ENCODE measurements at regions not wholly inside any gene's neighbourhood (a gene's known extent, or its start where the extent isn't known, plus 50 kb on each side); places are given as distances from the start of the nearest gene placed in this dataset.

DNA sequence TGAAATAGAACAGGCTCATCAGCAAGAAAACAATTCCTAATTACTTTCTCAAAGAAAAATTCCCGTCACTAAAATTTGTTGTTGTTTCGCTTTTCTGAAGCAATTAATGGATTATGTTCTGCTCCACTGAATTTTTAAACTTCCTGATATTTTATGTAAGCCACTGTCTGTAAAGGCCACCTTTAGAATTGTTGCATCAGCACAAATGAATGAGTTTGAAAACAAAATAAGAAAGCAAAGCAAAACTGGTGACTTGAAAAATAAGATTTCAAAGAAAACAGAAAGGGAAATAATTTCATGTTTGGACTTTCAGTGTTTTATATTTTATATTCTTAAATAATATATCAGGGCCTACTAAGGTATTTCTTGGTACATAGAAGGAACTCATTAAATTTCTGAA lies 636.3 kb upstream of the TYRP1 start:
- no peak for ATAC-seq (replicated peaks in 6 of 8)
- WGBS, 10 experiments: 21 to 100% (median 92%) methylated on average over 2 of the region's 2 CpGs; no CpG with 5 or more reads in 1 of the 10 experiments
- in situ Hi-C loops (cut with MboI; ENCODE audit: low pct_unique_long_range_greater_than_20kb in 2 of 9, low sequenced_read_pairs in 9 of 9, unreplicated experiment in 9 of 9): no loop called here
- no peaks in the 10 kb centered on the region for H3K4me1 ChIP-seq (replicated peaks in 1 of 2)
- no peak overlapping the region for H3K4me3 ChIP-seq
- no peak overlapping the region for H3K27ac ChIP-seq

DNA sequence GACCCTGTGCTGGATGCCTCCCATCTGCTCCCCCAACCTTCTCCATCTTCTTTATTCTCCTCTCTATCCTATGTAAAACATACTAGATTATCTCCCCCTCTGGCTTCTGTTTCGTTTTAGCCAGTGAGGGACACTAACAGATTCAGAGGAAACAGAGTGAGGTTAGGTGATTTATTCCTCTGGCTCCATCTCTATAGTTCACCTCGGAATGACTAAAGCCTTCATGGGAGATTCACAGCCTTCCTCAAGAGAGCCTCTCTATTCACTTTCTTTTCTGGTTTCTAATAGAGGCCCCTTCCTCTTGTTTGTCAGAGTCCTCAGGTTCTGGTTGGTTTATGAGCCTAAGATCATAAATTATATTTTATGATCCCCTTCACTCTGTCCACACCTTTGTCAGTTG lies 633.1 kb upstream of the TYRP1 start:
- in situ Hi-C loops (cut with MboI; ENCODE audit: low pct_unique_long_range_greater_than_20kb in 2 of 9, low sequenced_read_pairs in 9 of 9, unreplicated experiment in 9 of 9): no loop called here
- ATAC-seq (replicated peaks in 6 of 8): peak in 5 of 8 experiments; percentile 41 to 79 (median 50)
- H3K4me1 ChIP-seq (replicated peaks in 1 of 2): no peaks in the 10 kb centered on the region
- H3K27ac ChIP-seq: no peak overlapping the region
- 0 to 100% (median 41%) methylated on average over 1 to 2 of the region's 2 CpGs; no CpG with 5 or more reads in 2 of the 10 experiments for WGBS, 10 experiments
- no peak overlapping the region for H3K4me3 ChIP-seq

DNA sequence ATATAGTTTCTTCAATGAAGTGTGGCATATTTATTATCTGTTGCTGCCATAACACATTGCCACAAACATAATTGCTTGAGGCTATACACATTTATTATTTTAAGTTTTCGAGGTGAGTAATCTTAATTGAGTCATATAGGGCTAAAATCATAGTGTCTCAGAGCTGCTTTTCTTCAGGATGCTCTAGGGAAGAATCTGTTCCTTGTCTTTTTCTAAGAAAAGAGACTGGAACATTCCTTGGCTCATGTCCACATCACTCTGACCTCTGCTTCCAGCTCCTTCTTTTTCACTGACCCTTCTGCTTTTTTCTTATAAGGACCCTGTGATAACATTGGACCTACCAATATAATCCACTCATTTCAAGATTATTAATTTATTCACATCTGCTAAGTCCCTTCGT lies 632.4 kb upstream of the TYRP1 start:
- WGBS, 10 experiments: 0 to 100% (median 86%) methylated on average over 1 to 2 of the region's 2 CpGs; no CpG with 5 or more reads in 1 of the 10 experiments
- no peak for ATAC-seq (replicated peaks in 6 of 8)
- H3K4me1 ChIP-seq (replicated peaks in 1 of 2): peaks cover 0 to 1% of the 10 kb centered on the region in 2 donors
- in situ Hi-C loops (cut with MboI; ENCODE audit: low pct_unique_long_range_greater_than_20kb in 2 of 9, low sequenced_read_pairs in 9 of 9, unreplicated experiment in 9 of 9): no loop called here
- H3K27ac ChIP-seq: no peak overlapping the region
- H3K4me3 ChIP-seq: no peak overlapping the region

DNA sequence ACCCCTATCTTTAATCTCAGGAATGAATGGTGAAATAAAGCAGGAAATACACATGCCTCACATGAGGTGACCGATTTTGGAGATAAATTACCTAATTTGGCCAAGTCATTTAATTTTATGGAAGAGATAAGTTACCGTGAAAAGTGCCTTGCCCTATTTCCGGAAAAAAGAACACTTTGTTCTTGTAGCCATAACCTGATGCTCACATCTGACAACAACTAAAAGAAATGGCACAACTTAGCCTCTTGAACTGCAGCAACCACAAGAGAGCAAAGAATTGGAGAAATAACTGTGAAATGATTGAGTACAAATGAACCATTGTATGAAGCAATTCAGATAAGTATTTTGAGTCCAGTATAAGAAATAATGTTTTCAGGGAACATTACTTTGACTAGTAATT lies 628.1 kb upstream of the TYRP1 start:
- no peak for ATAC-seq (replicated peaks in 6 of 8)
- in situ Hi-C loops (cut with MboI; ENCODE audit: low pct_unique_long_range_greater_than_20kb in 2 of 9, low sequenced_read_pairs in 9 of 9, unreplicated experiment in 9 of 9): no loop called here
- Histone ChIP-seq H3K4me3 (no peak overlapping the region), H3K27ac (no peak overlapping the region), H3K4me1 (replicated peaks in 1 of 2) (peaks cover 9 to 14% of the 10 kb centered on the region in 2 donors)
- WGBS, 10 experiments: 0 to 93% (median 73%) methylated on average over 1 to 3 of the region's 3 CpGs; no CpG with 5 or more reads in 1 of the 10 experiments

DNA sequence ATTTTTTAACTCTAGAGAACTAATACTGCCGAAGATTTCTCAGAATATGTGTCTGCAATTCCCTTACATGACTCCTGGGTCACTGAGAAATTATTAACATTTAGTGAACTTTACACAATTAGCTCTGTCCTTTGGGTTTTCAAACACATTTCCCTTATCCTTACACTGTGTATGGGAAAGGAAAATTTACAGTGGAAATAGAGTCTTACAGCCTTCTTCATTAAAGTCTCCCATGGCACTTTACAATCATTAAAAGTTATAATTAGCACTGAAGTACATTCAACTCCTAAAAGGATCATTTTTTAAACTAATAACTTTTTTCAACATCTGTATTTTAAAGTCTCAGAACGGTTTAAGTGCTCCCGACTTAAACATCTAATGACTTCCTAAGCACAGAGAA lies 627.5 kb upstream of the TYRP1 start:
- ATAC-seq (replicated peaks in 6 of 8): no peak
- WGBS, 10 experiments: 0 to 100% (median 90%) methylated on average over 1 to 3 of the region's 3 CpGs; no CpG with 5 or more reads in 1 of the 10 experiments

DNA sequence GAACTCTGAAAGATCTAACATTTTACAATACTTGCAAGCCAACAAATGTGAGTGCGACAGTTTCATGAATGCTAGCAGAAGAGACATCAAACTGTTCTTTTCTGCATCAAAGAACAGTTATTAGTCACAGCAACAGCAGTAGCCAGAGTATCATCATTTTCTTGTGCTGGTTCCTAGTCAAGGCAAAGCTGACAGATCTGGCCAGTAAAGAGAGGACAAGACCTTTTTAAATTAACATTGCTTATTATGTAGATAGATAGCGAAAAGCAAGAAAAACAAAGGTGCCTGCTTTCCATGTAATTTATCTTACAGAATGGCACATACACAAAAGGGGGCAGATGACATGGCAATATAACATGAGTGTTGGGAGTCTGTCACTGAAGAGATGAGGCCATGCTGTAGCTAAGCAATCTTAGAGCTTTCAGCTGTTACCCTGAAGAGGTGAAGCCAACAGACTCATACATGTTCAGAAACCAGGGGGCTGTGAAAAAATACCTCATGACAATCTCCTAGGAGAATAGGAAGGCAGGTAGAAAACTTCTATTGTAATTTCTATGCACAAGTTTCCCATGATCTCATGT lies 626.6 kb upstream of the TYRP1 start:
- WGBS, 10 experiments: 0 to 64% (median 30%) methylated on average over 1 to 2 of the region's 2 CpGs; no CpG with 5 or more reads in 3 of the 10 experiments
- H3K4me3 ChIP-seq: no peak overlapping the region
- peak overlapping the region in 1 of 2 donors; percentile 27 for H3K27ac ChIP-seq
- in situ Hi-C loops (cut with MboI; ENCODE audit: low pct_unique_long_range_greater_than_20kb in 2 of 9, low sequenced_read_pairs in 9 of 9, unreplicated experiment in 9 of 9): no loop called here
- peaks cover 9 to 14% of the 10 kb centered on the region in 2 donors for H3K4me1 ChIP-seq (replicated peaks in 1 of 2)
- peak in 5 of 8 experiments; percentile 90 to 98 (median 96) for ATAC-seq (replicated peaks in 6 of 8)

More for the DNA sequence above, 627.5 kb upstream of the TYRP1 start:
- H3K27ac ChIP-seq: no peak overlapping the region
- no peak overlapping the region for H3K4me3 ChIP-seq
- in situ Hi-C loops (cut with MboI; ENCODE audit: low pct_unique_long_range_greater_than_20kb in 2 of 9, low sequenced_read_pairs in 9 of 9, unreplicated experiment in 9 of 9): no loop called here
- H3K4me1 ChIP-seq (replicated peaks in 1 of 2): peaks cover 9 to 14% of the 10 kb centered on the region in 2 donors

DNA sequence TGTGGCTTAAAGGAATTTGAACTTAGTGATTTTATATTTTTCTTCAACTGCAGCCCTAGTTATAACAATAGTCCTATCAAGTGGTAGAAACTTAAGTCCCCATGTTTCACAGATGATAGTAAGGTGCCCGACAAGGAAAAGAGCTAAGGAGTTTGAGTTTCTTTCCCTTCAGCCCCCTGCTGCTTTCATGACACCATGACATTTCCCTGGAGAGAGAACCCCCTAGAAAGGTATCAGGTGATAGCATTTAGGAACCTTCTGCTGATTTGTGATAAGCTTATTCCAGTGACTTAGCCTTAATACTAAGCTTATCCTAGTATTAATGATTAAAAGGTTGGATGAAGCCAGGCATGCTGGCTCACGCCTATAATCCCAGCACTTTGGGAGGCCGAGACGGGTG lies 623.8 kb upstream of the TYRP1 start:
- in situ Hi-C loops (cut with MboI; ENCODE audit: low pct_unique_long_range_greater_than_20kb in 2 of 9, low sequenced_read_pairs in 9 of 9, unreplicated experiment in 9 of 9): no loop called here
- Histone ChIP-seq H3K4me1 (replicated peaks in 1 of 2) (peaks cover 9 to 14% of the 10 kb centered on the region in 2 donors), H3K4me3 (no peak overlapping the region), H3K27ac (no peak overlapping the region)
- no peak for ATAC-seq (replicated peaks in 6 of 8)
- 0 to 100% (median 61%) methylated on average over 1 to 3 of the region's 4 CpGs; no CpG with 5 or more reads in 4 of the 10 experiments for WGBS, 10 experiments

DNA sequence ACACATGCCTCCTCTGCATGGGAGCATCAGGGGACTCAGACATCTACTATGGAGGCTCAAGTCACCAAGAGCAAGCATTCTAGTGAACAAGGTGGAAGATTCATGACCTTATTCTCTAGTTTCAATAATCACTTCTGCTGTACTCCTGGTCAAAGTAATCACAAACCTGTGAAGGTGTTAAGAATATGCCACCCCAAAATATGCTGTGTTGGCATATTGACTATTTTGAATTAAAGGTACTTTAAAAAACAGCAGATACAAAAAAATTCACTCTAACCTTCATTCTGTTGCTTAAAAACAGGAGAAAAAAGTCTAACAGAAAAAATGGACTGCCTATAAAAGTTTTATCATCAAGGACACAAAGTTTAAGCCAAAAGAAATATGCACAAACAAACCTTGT lies 607.8 kb upstream of the TYRP1 start:
- no peak for ATAC-seq (replicated peaks in 6 of 8)
- in situ Hi-C loops (cut with MboI; ENCODE audit: low pct_unique_long_range_greater_than_20kb in 2 of 9, low sequenced_read_pairs in 9 of 9, unreplicated experiment in 9 of 9): no loop called here
- no peak overlapping the region for H3K27ac ChIP-seq
- no peak overlapping the region for H3K4me3 ChIP-seq
- H3K4me1 ChIP-seq (replicated peaks in 1 of 2): peaks cover 0 to 2% of the 10 kb centered on the region in 2 donors

DNA sequence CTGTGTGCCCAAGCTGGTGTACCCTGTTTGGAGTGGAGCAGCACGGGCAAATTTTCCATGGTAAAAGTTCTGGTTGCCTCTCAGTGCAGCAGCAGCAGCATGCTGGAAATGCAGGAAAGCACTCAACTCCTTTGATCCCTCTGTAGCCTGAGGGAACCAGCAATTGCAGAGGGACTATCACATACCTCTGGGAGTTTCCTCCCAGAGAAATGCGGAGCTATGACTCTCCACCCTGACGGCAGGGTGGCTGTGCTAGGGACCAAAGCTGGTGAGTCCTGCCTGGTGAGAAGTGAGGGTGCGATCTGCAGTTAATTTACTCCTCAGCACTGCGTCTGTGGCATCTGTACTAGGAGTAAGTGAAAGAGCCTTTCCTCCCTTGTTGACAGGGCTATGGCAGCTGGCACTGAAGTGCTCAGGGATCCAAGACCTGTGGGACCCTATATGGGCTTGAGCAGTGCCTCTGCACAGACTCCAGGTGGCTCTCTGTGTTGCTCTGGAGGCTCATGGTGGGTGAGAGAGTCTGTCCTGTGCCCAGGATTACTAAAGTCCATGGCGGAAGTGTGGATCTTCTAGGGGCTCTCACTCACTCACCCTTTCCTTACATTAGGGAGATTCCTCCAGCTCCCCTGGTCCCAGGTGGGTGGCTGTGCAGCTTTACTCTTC lies 601.2 kb upstream of the TYRP1 start:
- in situ Hi-C loops (cut with MboI; ENCODE audit: low pct_unique_long_range_greater_than_20kb in 2 of 9, low sequenced_read_pairs in 9 of 9, unreplicated experiment in 9 of 9): no loop called here
- Histone ChIP-seq H3K4me3 (no peak overlapping the region), H3K4me1 (replicated peaks in 1 of 2) (no peaks in the 10 kb centered on the region), H3K27ac (no peak overlapping the region)
- 0 to 57% (median 20%) methylated on average over 1 to 6 of the region's 6 CpGs; no CpG with 5 or more reads in 6 of the 10 experiments for WGBS, 10 experiments
- ATAC-seq (replicated peaks in 6 of 8): peak in 1 of 8 experiments; percentile 44

DNA sequence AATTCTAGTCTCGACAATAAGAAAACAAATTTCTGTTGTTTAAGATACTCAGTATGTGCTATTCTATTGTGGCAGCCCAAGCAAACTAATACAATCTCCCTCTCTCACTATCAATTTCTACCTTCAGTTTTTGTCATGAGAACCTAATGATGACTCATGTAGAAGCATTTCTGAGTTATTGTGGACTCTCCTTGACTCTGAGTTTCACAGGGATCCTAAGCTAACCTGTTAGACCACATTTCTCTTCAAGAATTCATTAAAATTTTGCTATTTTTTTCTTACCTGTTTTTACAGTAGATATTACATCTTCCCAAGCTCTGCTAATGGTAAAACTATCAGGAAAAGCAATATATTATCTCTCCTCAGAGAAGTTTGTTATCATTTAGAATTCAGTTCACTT lies 599.1 kb upstream of the TYRP1 start:
- in situ Hi-C loops (cut with MboI; ENCODE audit: low pct_unique_long_range_greater_than_20kb in 2 of 9, low sequenced_read_pairs in 9 of 9, unreplicated experiment in 9 of 9): no loop called here
- no peaks in the 10 kb centered on the region for H3K4me1 ChIP-seq (replicated peaks in 1 of 2)
- 0 to 100% (median 75%) methylated on average over 1 of the region's 1 CpG for WGBS, 10 experiments
- H3K27ac ChIP-seq: no peak overlapping the region
- no peak for ATAC-seq (replicated peaks in 6 of 8)
- no peak overlapping the region for H3K4me3 ChIP-seq

DNA sequence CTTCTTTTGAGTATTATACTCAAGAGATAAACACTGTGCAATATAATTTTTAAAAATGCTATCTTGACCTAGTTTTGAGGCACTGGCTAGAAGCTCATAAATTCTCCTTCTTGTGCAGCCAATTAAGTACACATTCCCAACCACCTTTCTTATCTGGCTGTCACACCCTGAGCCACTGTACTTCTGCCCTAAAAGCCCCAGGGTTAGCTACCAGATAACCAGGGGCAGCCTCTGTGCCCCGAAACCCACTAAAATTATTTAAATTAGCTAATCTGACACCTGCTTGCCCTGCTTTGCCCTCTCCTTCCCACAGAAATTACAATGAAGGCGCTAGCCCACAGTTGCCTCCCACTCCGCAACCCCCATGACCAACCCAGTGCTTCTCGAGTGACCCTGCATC lies 597.3 kb upstream of the TYRP1 start:
- Histone ChIP-seq H3K4me3 (no peak overlapping the region), H3K4me1 (replicated peaks in 1 of 2) (no peaks in the 10 kb centered on the region), H3K27ac (no peak overlapping the region)
- in situ Hi-C loops (cut with MboI; ENCODE audit: low pct_unique_long_range_greater_than_20kb in 2 of 9, low sequenced_read_pairs in 9 of 9, unreplicated experiment in 9 of 9): no loop called here
- ATAC-seq (replicated peaks in 6 of 8): no peak
- 19 to 100% (median 86%) methylated on average over 3 to 4 of the region's 4 CpGs; no CpG with 5 or more reads in 2 of the 10 experiments for WGBS, 10 experiments

DNA sequence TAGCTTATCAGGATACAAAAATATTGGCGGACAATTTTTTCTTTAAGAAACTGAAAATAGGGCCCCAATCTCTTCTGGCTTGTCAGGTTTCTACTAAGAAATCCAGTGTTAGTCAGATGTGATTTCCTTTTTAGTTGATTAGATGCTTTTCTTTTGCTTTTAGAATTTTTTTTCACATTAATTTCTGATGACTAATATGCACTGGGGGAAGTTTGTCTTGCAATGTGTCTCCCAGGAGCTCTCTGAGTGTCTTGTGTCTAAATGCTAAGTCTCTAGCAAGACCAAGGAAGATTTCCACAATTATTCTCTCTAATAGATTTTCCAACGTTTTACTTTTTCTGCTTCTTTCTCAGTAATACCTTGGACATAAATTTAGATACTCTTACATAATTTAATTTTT lies 559.8 kb upstream of the TYRP1 start:
- in situ Hi-C loops (cut with MboI; ENCODE audit: low pct_unique_long_range_greater_than_20kb in 2 of 9, low sequenced_read_pairs in 9 of 9, unreplicated experiment in 9 of 9): loop anchor here in 1 of 9 experiments (25.0 kb wide), 1 partner anchor 96 kb away; no protein-coding TSS in a partner anchor
- Histone ChIP-seq H3K4me3 (no peak overlapping the region), H3K4me1 (replicated peaks in 1 of 2) (peaks cover 0 to 6% of the 10 kb centered on the region in 2 donors), H3K27ac (no peak overlapping the region)
- no peak for ATAC-seq (replicated peaks in 6 of 8)
- WGBS, 10 experiments: 0 to 89% (median 71%) methylated on average over 1 to 2 of the region's 2 CpGs

DNA sequence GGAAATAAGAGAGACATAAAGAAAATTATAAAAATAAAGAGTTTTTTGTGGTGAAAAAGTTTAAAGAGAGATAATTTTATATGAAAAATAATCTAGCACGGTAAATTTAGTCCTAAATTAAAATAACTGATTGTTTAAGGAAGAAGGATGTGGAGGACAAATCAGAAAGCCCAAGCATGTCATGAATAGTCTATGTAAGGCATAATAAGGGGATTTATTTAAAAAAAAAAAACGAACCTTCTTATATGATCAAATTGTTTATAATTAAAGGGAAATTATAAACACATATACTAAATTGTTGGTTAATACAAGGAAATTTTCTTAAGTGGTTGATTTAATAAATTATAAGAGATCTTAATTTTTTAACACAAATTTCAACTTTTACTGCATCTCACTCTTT lies 551.8 kb upstream of the TYRP1 start:
- in situ Hi-C loops (cut with MboI; ENCODE audit: low pct_unique_long_range_greater_than_20kb in 2 of 9, low sequenced_read_pairs in 9 of 9, unreplicated experiment in 9 of 9): loop anchor here in 1 of 9 experiments (25.0 kb wide), 1 partner anchor 104 kb away; no protein-coding TSS in a partner anchor
- Histone ChIP-seq H3K27ac (no peak overlapping the region), H3K4me3 (no peak overlapping the region), H3K4me1 (replicated peaks in 1 of 2) (no peaks in the 10 kb centered on the region)
- no peak for ATAC-seq (replicated peaks in 6 of 8)
- 0 to 66% (median 41%) methylated on average over 1 to 2 of the region's 2 CpGs for WGBS, 10 experiments
